ENCODE measurements at regions not wholly inside any gene's neighbourhood (a gene's known extent, or its start where the extent isn't known, plus 50 kb on each side); places are given as distances from the start of the nearest gene placed in this dataset.

- TF ChIP-seq POLR2A (IDR thresholded peaks at IDR 0.05) (no peak), CTCF (IDR thresholded peaks at IDR 0.05) (no peak)
Measured at GRCh38 chr14:61868846-61869245, 106.6 kb downstream of the SNAPC1 start.

Measured in body of pancreas (tissue), 4 donors.